Right renal pelvis (tissue), 4 donors: ENCODE measurements at regions not wholly inside any gene's neighbourhood (a gene's known extent, or its start where the extent isn't known, plus 50 kb on each side); places are given as distances from the start of the nearest gene placed in this dataset.

Source experiments
- DNase-seq, 4 donors: peaks; one replicate each; pipeline ENCODE4 v3.0.0-alpha.2; 2013; ENCODE audit warnings: low read depth in 4 of 4, low spot score in 3 of 4, missing footprints in 1 of 4

DNA sequence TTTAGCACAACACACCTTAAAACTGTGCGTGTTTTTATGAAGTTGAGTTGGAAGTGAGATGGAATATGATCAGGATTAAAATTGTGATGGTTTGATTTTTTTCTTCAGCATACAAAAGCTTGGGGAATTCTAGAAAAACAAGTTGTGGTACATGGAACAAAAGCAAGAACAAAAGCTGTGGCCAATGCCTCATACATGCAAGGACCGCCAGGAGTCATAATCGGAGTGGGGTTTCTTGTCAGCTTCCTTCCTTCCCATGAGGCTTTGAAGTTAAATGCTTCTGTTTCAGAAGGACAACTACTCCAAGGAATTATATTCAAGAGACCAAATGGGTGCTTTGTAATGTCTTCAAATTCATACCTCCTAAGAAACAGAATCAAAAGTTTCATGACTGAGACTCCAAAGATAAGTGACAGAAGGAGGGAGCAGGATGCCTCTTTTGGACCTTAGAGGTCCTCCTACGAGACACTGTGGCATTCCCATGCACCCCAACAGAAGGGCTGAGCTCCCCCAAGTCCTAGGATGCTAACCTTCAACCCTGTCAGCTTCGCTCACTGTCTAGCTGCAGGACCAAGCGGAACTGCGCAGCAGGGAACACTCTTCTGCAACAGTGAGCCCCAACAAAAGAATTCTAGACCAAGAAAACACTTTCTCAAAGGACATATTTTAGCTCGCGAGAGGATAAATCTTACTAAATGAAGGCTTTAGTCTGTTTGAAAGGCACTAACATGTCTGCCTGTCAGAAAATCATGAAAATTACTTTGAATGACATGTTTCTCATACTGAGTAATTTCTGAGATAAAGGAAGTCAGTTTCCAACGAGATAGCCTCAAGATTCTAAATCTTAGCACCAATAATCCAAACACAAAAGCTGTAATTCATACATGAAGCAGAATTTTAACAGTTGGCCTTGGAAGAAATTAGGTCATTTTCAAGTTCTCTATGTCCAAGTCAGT, 108.5 kb upstream of the NHSL1 start:
- no peak for DNase-seq

DNA sequence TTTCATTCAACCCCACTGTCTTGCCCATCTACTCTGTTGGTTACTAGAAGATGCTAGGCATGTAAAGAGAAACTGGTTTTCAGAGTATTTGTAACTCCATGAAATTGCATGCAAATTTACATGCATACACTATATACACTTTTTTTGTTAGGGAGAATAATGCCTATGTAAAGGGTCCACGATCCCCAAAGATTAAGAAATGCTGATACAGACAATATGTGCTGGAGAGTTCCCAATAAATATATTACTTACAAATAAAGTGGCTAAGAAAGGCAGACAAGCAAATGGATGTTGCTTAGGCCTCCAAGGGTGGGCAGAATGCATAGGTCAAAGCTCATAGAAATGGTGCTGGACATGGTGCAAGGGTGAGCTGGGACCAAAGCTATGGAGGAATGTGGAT, 109.6 kb upstream of the NHSL1 start:
- DNase-seq = no peak

DNA sequence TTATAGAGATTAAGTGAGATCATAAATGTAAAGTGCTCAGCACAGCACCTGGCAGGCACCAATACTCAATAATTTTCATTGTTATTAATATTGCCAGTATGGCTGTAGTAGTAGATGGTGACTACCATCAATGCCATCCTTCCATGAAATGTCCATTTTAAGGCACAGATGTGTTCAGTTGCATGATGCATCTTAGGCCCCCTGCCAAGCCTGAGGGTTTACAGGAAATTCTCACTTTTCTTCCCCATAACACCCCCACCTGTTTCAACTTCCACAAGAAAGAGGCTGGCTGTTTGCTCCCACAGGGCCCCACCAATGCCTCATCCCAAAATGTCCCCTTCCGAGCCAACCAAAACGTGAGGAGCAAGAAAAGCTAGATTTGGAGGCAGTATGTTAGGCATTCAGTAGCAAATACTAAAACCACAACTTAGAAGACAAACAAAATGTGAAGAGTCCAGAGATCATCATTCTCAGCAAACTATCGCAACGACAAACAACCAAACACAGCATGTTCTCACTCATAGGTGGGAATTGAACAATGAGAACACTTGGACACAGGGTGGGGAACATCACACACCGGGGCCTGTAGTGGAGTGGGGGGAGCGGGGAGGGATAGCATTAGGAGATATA, 110.6 kb upstream of the NHSL1 start:
- no peak for DNase-seq

DNA sequence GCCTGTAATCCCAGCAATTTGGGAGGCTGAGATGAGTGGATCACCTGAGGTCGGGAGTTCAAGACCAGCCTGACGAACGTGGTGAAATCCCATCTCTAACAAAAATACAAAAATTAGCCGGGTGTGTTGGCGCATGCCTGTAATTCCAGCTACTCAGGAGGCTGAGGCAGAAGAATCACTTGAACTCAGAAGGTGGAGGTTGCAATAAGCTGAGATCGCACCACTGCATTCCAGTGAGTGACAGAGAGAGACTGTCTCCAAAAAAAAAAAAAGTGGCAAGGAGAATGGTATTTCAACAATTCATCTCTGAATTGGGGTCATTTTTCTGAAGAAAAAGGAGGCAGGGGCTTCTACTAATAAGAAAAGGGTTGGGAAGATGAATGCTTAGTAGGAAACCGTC, 111.5 kb upstream of the NHSL1 start:
- DNase-seq = no peak

DNA sequence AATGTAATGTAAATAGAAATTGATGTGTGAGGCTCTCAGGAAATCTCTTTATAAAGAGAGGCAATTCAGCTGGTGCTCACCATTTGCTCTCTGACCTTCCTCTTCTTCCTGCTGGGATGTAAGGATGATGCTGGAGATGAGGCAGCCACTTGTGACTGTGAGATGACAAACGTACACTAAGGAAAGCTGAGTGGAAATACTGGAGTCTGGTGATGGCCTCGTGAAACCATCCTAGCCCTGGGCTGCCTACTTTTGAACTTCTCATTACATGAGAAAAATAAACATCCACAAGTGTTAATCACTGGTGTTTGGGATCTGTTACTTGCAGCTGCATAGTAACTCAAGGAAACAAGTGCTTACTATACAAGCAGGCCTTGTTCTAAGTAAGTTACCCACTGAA, 114.9 kb upstream of the NHSL1 start:
- no peak for DNase-seq

DNA sequence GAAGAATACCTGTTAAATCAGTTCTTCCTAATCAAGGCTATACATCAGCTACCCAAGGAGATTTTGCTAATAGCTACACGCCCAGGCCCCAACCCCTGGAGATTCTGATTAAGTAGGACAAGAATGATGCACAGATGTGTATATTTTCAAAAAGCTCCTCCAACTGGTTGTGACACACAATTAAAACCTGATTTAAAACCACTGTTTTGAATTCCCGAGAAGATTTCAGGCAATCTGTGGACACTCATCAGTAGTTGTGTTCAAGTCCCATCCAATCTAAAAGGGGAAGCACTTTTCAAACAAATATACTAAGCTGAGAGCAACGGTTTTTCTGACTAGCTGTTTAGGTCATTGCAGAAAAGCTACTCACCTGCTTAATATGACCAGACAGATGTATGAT, 118.9 kb upstream of the NHSL1 start:
- DNase-seq = no peak

DNA sequence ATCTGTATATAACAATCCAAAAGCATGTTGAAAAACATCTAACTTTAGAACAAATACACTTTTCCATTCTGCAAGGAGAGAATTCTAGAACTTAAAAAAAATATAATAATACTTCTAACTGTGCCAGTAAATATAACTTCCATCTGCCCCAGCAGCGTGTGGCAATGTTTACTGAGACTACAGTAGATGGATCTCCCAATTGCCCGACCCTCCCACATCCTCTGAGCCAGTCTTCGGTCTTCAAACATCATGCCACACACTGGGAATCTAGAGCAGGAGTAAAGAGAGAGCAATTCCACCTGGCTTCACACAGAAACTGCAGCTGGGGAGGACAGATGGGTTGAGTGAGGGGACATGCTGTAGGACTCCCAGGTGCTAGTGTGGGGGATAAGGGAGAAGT, 121.3 kb upstream of the NHSL1 start:
- no peak for DNase-seq

DNA sequence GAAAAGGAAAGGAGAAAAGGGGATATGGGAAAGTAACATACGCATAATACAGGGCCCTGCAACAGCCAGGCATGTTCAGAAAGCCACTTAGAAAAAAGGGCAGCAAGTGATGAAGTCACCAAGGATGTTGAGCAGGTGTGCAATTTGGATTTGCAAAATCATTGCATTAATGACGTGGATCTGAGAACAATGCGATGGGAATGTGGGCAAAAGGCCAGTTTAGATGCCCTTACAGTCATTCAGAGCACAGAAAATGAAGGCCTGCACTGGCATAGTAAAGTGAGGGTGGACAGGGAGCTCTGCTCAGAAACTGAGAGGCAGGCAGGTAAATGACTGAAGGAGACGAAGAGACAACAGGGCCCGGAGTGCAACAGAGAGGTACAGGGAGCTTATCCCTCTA, 123.7 kb upstream of the NHSL1 start:
- DNase-seq = no peak

DNA sequence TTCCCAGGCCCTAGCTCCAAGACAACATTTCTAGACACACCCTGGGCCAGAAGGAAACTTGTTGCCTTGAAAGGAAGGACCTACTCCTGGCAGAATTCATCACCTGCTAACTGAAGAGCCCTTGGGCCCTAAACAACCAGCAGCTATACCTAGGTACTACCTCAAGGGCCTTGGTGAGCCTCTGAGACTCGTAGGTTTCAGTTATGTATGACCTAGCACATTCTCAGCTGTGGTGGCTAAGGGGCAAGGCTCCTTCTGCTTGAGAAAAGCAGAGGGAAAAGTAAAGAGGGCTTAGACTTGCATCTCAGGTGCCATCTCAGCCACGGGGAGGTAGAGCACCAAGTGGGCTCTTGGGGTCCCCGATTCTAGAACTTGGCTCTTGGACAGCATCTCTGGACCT, 132.3 kb upstream of the NHSL1 start:
- no peak for DNase-seq

DNA sequence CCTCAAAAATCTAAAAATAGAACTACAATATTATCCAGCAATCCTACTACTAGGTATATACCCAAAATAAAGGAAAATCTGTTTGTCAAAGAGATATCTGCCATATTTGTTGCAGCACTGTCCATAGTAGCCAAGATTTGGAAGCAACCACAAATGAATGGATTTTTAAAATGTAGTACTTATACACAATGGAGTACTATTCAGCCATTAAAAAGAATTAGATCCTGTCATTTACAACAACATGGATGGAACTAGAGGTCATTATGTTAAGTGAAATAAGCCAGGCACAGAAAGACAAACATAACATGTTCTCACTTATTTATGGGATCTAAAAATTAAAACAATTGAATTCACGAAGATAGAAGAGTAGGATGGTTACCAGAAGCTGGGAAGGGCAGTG, 135.7 kb upstream of the CCDC28A start:
- no peak for DNase-seq

DNA sequence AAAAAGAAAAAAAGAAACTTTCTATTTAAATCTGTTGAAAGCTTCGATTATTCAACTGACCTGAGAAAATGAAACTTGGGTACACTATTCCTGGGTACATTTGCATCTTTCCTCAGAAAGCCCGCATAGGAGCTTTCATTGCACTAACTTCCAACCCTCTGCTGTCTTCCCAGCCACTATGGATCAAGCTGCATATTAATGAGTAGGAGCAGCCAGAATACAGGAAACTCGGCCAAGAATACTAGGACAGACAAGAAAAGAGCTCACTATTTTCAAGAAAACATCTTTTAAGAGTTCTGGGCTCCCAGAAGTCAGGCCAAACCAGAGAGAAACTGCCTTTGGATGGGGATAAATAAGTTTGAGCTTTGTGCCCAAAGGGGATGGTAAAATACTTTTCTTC, 135.0 kb upstream of the CCDC28A start:
- DNase-seq = no peak

DNA sequence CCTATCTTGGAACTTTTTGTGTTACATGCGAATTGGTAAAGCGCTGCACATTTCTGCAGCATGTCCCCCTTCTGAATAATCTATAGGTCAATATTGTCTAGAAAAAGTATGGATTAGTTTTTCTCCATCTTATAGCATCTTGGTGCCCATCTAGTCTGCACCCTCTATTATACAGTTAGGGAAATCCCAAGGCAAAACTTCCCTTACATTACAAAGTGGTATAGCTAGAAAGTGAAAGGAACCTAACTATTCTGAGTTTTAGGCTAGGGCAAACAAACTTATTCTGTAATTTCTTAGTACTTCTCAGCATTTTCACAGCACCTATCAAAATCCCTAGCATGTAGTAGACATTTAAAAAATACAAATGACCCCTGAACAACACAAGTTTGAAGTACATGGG, 133.5 kb upstream of the CCDC28A start:
- DNase-seq = no peak

DNA sequence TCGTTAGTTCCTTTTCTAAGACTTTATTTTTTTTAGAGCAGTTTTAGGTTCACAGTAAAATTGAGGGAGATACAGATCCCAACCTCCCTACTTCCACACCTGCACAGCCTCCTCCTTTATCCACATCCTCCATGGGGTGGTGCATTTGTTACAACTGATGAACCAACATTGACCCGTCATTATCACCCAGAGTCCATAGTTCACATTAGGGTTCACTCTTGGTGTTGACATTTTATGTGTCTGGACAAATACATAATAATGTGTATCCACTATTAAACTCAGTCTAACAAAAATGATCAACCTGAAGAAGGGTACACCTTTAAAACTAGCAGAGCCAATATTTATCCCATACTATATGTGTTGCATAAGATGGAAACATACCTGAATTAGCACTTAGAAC, 130.4 kb upstream of the CCDC28A start:
- DNase-seq = no peak

DNA sequence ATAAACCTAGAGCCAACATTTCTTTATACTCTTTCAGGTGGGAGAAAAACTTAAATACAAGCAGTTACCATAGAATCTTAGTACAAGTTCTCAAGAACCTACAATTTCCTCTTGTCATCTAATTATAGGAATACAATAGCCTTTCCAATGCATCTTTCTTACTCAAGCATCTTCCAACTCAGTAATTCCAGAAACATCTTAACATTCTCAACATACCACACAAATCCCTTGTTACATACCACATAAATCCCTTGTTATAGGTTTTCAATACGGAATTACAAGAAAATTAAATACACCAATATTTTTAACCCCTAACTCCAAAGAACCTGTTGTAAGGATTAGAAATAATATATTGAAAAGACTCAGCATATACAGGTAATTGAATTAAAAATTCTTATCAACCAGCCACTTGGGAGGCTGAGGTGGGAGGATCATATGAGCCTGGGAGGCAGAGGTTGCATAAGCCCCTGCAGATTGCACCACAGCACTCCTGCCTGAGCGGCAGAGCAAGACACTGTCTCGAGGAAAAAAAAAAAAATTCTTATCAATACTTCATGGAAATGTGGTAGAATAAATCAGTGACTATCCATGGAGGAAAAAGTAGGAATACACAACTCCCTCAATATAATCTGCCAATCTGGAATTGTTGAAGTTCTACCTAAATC, 127.5 kb upstream of the CCDC28A start:
- no peak for DNase-seq

DNA sequence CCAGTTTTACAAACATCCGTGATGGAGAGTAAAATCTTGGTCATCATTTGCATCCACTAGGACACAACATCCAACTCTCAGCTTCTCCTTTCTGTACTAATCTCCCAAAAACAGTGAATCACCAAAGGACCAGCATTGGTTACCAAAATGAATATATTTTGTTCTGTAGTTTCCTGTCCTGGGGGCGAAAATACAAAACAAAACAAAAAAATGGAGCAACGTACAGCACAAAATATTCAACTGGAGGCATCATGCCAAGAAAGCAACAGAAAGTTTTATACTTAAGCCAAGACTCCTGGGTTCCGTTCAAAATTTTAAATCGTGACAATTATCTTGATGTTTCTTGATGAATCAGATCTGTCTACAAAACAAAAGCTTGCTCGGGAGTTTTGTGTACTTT, 126.6 kb upstream of the CCDC28A start:
- DNase-seq = peak; percentile 6 to 25 (median 13)

DNA sequence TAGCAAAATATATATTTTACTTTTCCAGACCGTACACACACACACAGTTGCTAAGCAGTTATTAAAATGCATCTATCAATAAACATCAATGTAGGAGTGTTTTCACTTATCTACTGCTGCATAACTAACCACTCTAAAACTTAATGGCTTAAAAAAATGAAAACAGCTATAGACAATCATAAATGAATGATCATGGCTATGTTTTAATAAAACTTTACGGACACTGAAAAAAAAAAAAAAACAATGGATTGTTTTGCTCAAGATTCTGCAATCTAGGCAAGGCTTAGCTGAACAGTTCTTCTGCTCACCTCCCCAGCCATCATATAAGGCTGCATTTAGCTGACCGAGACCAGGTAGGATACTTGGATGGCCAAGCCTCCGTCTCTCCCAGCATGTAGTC, 125.4 kb upstream of the CCDC28A start:
- no peak for DNase-seq

DNA sequence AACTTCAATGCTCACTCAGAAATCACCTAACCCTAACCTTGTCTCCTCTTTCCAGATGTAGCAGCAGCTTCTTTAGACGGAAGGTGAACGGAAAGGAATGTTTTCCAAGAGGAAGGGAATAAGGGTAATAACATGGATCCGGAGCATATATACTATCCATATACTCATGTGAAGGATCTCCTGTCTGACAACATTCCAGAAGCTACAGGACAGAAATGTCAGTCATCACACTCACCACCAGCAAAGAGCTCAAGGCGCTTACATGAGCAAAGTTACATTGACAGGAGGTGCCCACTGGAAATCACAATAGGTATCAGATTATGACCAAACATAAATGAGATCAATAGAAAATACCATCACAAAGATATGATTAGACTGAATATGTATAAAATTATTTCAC, 122.1 kb upstream of the CCDC28A start:
- no peak for DNase-seq

DNA sequence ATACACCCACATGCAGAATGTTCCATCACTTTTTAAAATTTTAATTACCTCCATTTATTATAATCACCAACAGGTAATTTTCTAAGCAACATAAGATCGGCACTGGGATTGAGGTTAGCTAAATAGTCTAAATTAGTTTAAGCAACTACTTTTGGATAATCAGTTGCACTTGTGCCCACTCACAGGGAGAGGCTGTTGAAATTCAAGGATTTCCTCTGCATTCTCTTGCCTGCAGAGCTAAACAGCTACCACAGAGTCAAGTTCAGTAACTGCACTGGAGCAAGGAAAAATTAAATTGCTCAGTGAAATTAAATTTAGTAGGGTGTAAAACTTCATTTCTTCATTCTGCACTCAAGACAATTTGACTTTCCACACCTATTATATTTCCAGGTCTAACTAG, 120.7 kb upstream of the CCDC28A start:
- DNase-seq = no peak

DNA sequence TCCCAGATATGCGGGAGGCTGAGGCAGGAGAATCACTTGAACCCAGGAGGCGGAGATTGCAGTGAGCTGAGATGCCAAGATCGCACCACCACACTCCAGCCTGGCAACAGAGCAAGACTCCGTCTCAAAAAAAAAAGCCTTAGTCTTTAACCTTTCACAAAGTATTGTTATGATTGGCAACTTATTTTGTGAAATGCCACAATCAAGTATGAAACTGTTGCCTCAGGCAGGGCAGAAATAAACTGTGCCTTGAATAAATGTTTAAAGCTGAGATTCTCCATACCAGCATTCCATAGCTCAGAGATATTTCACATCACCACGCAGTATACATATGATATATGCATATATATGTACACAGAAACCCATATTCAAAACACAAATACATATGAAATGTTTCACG, 120.1 kb upstream of the CCDC28A start:
- no peak for DNase-seq

DNA sequence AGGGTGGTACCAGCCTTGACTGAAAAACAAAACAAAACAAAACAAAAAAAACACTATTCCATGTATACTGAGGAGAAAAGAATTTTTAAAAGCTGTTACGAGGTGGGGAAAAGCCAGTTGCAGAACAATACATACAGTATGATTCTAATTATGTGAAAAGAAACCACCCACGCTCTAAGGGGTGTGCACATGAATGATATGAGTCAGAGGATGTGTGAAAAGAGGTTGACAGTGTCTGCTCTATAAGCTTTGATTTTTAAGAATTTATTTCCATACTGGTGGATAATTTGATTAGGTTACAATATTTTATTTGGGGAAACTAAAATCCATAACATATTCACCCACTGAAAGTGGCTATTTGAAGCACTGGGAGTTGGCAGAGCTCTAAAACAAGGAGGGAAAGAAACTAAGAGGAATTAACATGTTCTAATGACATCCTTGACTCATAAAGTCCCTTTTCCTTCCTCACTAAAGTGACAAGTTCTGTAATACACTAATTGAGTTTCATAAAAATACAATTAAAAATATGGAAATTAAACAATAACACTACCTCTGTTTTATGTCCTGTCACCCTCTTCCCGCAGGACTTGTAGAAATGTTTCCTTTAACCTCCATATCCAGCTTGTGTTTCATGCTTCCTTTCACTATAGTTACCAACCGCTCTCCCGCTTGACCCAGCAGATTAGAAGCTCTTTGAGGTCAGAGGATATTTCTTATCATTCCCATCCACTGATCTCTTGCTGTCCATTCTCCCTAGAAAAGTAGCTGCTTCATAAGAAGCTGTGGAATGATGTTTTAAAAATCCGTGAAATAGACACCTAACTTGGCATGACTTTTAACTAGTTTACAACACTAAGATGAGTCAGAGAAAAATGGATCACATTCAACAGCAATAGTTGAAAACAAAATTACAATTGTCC, 118.6 kb upstream of the CCDC28A start:
- DNase-seq = no peak

DNA sequence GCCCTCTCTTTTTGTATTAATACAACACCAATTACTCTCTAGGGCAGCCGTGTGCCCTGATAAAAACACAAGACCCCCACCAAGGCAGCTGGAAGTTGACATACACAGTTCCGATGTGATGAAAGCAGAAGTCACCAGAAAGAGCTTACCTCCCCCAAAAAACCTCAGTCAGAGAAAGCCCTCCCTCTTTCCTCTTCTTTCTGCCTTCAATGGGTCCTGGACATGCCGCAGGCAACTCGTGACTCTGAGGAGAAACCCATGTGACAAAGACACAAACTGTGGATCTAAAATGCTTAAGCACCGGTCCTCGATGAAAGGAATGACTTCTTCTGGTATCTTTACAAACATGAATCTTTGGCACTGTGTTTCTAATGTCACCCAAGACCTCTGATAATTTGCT, 117.7 kb upstream of the CCDC28A start:
- no peak for DNase-seq
